Loucy (cell line): ENCODE measurements at regions not wholly inside any gene's neighbourhood (a gene's known extent, or its start where the extent isn't known, plus 50 kb on each side); places are given as distances from the start of the nearest gene placed in this dataset.

Source experiments
- H2AFZ ChIP-seq: fragments of 200-600 bp; sonication (generic); 2 replicates; pipeline ENCODE4 v1.6.0; 2016; ENCODE audit warnings: antibody characterized with exemption, mild to moderate bottlenecking, low read length, moderate library complexity
- H3F3A ChIP-seq: fragments of 200-600 bp; 2 replicates; pipeline ENCODE4 v1.6.0; 2016; ENCODE audit warnings: antibody characterized with exemption, low read depth, mild to moderate bottlenecking
- H3K27me3 ChIP-seq: fragments of 200-600 bp; sonication (generic); 2 replicates; pipeline ENCODE4 v1.6.1; 2014; ENCODE audit warnings: low read length, mild to moderate bottlenecking; ENCODE audit not compliant: insufficient read depth, poor library complexity, severe bottlenecking
- H3K36me3 ChIP-seq: fragments of 200-600 bp; sonication (generic); 2 replicates; pipeline ENCODE4 v1.6.1; 2016; ENCODE audit warnings: low read length; ENCODE audit not compliant: insufficient read depth
- H3K4me1 ChIP-seq: fragments of 200-600 bp; sonication (generic); 2 replicates; pipeline ENCODE4 v1.5.1; 2014; ENCODE audit warnings: low read length, mild to moderate bottlenecking; ENCODE audit not compliant: insufficient read depth, poor library complexity, severe bottlenecking
- H3K4me2 ChIP-seq: fragments of 200-600 bp; sonication (generic); 2 replicates; pipeline ENCODE4 v1.6.0; 2014; ENCODE audit warnings: antibody characterized with exemption, low read length, low read depth, mild to moderate bottlenecking; ENCODE audit not compliant: poor library complexity, severe bottlenecking
- H3K4me3 ChIP-seq: fragments of 200-600 bp; sonication (generic); 2 replicates; pipeline ENCODE4 v1.5.1; 2014; ENCODE audit warnings: low read length, mild to moderate bottlenecking, mixed read lengths; ENCODE audit not compliant: poor library complexity, severe bottlenecking
- H3K79me2 ChIP-seq: fragments of 200-600 bp; sonication (generic); 2 replicates; pipeline ENCODE4 v1.6.1; 2014; ENCODE audit warnings: low read length; ENCODE audit not compliant: insufficient read depth
- H3K9ac ChIP-seq: fragments of 200-600 bp; sonication (generic); 2 replicates; pipeline ENCODE4 v1.6.0; 2014; ENCODE audit warnings: mild to moderate bottlenecking, low read depth, low read length, moderate library complexity; ENCODE audit not compliant: poor library complexity, severe bottlenecking
- H3K9me2 ChIP-seq: fragments of 200-600 bp; sonication (generic); replicated peaks from 2 replicates; pipeline ENCODE4 v1.6.1; 2016; ENCODE audit warnings: low read depth, low read length, mixed read lengths
- H3K9me3 ChIP-seq: fragments of 200-600 bp; sonication (generic); 2 replicates; pipeline ENCODE4 v1.6.1; 2014; ENCODE audit warnings: mild to moderate bottlenecking, antibody characterized with exemption, low read length, low read depth; ENCODE audit not compliant: insufficient read depth
- H4K20me1 ChIP-seq: fragments of 200-600 bp; sonication (generic); 2 replicates; pipeline ENCODE4 v1.6.0; 2014; ENCODE audit warnings: antibody characterized with exemption, low read length, mild to moderate bottlenecking; ENCODE audit not compliant: insufficient read depth, poor library complexity, severe bottlenecking
- CTCF ChIP-seq: fragments of 200-600 bp; sonication (generic); conservative IDR thresholded peaks from 2 replicates; pipeline ENCODE4 v1.5.1; 2014; ENCODE audit warnings: mild to moderate bottlenecking, antibody characterized with exemption, low read length
- EZH2phosphoT487 ChIP-seq: fragments of 200-600 bp; IDR thresholded peaks from 2 replicates; pipeline ENCODE4 v1.6.1; 2018; ENCODE audit warnings: antibody characterized with exemption, mild to moderate bottlenecking, moderate library complexity, borderline replicate concordance

- TF ChIP-seq CTCF (no peak), EZH2phosphoT487 (no peak)
- Histone ChIP-seq H3K4me2 (no peak overlapping the region), H3K9me3 (no peaks in the 10 kb centered on the region), H2AFZ (no peak overlapping the region), H3K4me1 (no peaks in the 10 kb centered on the region), H3K9ac (no peak overlapping the region), H3K4me3 (no peak overlapping the region), H3K79me2 (no peaks in the 10 kb centered on the region), H3K27me3 (no peaks in the 10 kb centered on the region), H4K20me1 (no peaks in the 10 kb centered on the region), H3K36me3 (no peaks in the 10 kb centered on the region), H3F3A (no peaks in the 10 kb centered on the region), H3K9me2 (no peaks in the 10 kb centered on the region)
Measured at GRCh38 chr11:96680211-96681018, 290.6 kb downstream of the JRKL start.

- Histone ChIP-seq H3K9me3 (no peaks in the 10 kb centered on the region), H3K4me1 (no peaks in the 10 kb centered on the region), H4K20me1 (no peaks in the 10 kb centered on the region), H3K36me3 (no peaks in the 10 kb centered on the region), H3K9me2 (no peaks in the 10 kb centered on the region), H3K4me3 (no peak overlapping the region), H3K9ac (no peak overlapping the region), H3K27me3 (no peaks in the 10 kb centered on the region), H3F3A (no peaks in the 10 kb centered on the region), H3K79me2 (no peaks in the 10 kb centered on the region), H2AFZ (no peak overlapping the region), H3K4me2 (no peak overlapping the region)
- TF ChIP-seq CTCF (no peak), EZH2phosphoT487 (no peak)
Measured at GRCh38 chr11:96681019-96681716, 291.4 kb downstream of the JRKL start.

GRCh38 chr11:96694338-96694737, 304.5 kb downstream of the JRKL start:
- no peak overlapping the region for H3K4me3 ChIP-seq
- no peak overlapping the region for H3K9ac ChIP-seq
- H3K79me2 ChIP-seq = no peaks in the 10 kb centered on the region
- no peaks in the 10 kb centered on the region for H3K4me1 ChIP-seq
- no peaks in the 10 kb centered on the region for H3K9me3 ChIP-seq
- no peaks in the 10 kb centered on the region for H3K9me2 ChIP-seq
- TF ChIP-seq CTCF (no peak), EZH2phosphoT487 (no peak)
- H4K20me1 ChIP-seq = no peaks in the 10 kb centered on the region
- no peak overlapping the region for H3K4me2 ChIP-seq
- no peaks in the 10 kb centered on the region for H3F3A ChIP-seq
- H3K27me3 ChIP-seq = no peaks in the 10 kb centered on the region
- no peak overlapping the region for H2AFZ ChIP-seq
- no peaks in the 10 kb centered on the region for H3K36me3 ChIP-seq
